IPS DF 19.7 (cell line): ENCODE measurements at regions not wholly inside any gene's neighbourhood (a gene's known extent, or its start where the extent isn't known, plus 50 kb on each side); places are given as distances from the start of the nearest gene placed in this dataset.
A peak's percentile ranks its signal among the peaks of the same experiment; 100 is the strongest.
"Not testable (repeated sequence)": the region's sequence is repeated elsewhere in the genome, so short reads cannot be mapped to it uniquely, and the experiment has no call there.

Experiments
- DNase-seq: peaks from one replicate; pipeline ENCODE4 v3.0.0-alpha.2; 2013; ENCODE audit warnings: low read depth, low spot score

DNA sequence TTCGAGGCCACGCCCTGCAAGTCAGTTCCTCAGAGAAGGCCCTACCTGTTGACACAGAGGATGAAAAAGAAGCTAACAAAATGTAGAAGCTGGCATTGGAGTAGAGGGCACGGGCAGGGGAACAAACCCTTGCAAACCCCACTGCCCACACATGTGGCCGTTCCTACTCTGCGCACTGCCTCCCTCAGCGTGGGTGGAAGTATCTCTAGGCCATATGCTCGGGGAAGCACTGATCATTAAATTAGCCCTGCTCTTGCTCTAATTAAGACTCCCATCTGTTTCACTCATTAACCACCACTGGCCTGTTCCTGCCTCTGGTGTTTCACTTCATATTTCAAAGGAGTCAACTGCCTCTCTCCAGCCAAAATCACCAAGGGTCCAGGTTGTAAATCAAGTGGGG lies 201.2 kb upstream of the SFSWAP start:
- DNase-seq, result no peak

DNA sequence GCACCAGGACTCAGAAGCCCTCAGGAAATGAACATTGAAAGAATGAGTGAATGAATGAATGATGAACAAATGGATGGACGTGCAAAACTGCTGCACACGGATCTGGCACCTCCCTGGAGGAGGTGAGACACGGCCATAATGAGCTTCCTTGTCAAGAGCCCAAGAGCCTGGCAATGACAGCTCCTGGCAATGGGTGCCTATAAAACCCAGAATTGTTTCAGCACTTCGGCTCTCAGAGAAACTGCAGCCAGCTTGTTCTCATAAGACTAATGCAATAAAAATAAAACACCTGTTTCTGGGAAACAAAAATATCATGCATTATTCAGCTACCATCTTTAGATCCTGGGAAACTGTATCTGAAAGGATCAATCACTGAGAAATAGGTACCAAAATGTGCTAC lies 200.5 kb upstream of the SFSWAP start:
- no peak for DNase-seq

DNA sequence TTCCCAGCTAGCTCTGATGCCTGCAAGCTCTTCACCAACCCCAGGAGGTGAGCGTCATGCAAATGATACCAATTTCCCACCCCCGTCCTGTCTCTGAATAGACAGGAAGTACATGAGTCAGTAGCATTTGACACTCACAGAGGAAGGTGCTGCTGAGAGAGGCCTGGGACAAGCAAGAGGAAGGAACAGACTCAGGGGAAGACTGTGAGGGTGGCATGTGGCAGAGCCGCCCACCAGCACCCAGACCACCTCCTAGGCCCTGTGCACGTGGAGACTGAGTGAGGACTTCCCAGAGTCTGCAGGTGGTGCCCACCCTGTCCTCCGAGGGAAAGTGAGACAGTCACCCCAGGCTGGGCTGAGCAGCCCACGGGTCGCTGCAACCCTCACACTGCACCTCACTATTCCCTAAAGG lies 199.5 kb upstream of the SFSWAP start:
- DNase-seq, result peak; percentile 23

DNA sequence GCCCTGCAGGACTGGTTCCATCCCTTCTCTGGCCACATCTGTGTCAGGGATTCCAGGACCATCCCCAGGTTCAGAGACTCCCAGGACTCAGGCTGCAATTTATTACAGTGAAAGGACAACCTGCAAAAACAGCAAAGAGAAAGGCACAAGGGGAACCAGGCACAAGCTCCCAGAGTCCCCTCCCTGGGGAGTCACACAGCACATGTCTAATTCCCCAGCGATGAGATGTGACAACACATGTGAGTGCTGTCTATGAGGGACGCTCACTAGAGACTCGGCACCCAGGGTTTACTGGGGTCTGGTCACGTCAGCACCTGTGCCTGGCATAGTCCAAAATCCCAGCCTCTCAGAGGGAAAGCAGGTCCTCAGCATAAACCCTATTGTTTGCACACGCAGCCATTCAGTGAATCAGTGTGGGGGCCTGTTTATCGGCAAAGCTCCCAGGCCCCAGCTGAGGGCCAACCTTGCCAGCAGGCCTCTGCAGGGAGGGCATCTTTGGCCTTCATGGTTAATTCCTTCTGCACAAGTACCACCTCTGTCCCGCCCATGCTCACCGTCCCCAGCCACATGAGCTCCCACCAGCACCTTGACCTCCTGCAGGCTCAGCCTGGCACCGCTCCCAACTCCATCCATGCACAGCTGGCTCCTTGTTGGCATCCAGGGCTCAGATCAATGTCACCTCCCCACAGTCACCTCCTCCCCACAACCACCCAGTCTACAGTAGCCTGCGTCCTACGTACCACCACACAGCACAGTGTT lies 198.9 kb upstream of the SFSWAP start:
- DNase-seq, result no peak

DNA sequence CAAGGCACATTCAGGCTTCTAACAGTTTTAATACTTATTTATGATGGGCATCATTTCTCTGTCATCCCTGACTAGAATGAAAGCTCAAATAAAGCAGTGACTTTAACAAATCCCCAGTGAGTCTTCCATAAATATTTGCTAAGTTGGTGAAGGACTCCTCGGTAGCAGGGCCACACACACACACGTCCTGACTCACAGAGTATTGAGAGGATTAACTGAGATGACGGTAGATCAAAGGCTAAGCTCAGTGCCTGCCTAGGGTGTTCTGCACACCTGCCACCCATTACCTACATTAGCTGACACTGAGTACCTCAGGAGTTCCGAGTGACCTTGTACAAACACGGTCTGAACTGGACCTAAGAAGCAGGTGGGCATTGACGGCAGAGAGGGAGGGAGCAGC lies 197.3 kb upstream of the SFSWAP start:
- DNase-seq, result no peak

DNA sequence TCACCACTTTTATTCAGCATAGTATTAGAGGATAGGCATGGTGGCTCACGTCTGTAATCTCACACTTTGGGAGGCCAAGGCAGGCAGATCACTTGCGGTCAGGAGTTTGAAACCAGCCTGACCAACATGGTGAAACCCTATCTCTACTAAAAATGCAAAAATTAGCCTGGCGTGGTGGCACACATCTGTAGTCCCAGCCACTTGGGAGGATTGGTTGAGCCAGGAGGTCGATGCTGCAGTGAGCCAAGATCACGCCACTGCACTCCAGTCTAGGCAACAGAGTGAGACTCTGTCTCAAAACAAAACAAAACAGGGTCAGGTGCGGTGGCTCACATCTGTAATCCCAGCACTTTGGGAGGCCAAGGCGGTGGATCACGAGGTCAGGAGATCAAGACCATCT lies 190.3 kb upstream of the SFSWAP start:
- not testable (repeated sequence) for DNase-seq

DNA sequence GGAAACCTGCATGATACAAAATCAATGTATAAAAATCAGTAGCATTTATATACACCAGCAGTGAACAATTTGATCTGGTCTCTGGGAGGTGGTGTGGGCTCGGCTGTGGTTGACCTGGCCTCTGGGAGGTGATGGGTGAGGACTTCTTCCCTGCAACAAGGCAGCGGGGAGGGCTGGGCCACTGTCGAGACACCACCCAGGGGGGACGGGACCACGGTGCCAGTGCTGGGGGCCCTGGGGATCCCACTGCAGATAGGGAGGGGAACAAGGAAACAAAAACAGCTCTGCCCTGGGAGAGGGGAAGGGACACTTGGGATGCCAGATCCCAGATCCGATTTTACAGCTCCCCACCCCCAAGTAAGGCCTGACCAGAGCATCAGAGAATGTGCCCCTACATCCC lies 189.6 kb upstream of the SFSWAP start:
- DNase-seq, result no peak

DNA sequence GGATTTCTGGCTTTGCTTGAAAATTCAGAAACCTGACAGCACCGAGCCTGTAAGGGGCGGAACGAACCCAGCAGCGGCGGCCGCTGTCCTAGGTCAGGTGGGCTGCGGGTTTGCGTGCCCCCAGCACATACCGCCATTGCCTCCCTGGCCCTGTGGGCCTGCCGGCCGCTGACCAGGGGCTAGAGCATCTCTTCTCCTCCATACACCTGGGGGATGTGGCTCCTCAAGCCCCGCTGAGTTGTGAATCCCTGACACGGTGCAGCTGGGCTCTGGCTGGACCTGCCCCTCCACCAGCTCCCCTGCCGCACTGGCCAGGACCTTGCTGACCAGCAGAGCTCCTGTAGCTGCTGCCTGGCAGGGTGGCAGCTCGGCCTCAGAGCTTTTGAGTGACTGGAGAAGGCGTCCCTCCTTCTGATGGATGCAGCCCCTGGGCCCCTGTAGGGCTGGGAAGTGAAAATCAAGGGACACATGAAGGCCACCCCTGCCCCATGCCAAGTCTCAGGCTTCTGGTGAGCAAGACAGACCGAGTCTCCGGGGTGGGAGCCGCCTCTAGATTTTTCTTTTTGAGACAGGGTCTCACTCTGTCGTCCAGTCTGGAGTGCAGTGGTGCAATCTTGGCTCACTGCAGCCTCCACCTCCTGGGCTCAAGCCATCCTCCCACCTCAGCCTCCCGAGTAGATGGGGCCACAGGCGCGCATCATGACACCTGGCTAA lies 184.9 kb upstream of the SFSWAP start:
- no peak for DNase-seq

DNA sequence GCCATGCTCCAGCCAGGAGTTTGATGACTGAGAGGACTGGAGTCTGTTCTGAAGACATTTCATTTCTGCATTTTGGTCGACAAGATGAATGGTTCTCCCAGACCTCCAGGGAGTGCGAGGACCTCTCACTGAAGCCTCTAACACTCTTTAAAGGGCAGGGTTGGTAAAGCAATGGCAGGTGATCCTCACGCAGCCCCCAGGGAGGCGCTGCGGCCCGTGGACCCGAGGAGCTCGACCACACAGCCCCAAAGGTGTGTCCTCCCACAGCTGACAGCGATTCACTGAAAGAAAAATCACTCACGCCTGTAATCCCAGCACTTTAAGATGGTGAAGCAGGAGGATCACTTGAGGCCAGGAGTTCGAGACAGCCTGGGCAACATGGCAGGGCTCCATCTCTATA lies 183.8 kb upstream of the SFSWAP start:
- no peak for DNase-seq

DNA sequence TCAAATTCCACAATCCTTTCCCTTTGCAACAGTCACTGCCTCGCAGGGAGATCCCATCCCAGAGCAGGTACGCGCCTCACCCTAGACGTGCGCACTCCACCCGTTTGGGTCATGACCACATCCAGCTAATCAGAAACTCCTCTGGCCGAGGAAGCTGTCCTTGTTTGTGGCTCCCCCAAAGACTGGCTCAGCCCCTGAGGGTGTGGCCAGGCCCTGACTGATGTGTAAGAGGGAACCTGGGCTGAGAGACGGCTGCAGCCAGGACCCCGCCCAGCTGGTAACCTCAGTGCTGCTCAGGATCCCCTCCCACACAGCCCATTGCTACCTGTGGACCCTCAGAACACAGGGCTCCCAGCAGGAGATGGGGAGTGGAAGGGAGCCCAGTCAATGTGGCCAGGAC lies 183.2 kb upstream of the SFSWAP start:
- DNase-seq, result no peak

DNA sequence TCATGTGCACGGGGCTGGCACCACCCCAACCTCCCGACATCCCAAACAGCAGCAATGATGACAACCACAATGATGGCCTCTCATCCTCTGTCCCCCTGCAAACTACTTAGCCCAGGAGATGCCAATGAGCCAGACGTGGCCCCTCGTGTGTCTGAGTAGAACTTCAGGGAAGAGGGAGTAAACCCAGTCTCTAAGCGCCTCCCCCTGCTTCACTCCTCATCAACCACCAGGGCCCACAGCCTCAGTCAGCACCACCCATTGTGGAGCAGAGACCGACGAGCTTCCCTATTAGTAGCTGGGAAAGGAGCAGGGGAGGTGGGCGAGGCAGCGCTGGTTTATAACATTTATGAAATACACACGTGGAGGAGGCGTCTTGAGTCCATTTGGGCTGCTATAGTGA lies 182.7 kb upstream of the SFSWAP start:
- no peak for DNase-seq

DNA sequence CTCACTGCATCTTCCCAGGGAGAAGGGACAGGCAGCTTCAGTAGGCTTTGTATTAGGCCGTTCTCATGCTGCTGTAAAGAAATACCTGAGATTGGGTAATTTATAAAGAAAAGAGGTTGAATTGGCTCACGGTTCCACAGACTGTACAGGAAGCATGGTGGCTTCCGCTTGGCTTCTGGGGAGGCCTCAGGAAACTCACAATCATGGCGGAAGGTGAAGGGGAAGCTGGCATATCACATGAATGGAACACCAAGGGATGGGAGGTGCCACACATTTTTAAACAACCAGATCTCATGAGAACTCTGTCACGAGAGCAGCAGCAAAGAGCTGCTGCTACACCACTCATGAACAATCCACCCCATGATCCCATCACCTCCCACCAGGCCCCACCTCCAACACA lies 182.2 kb upstream of the SFSWAP start:
- DNase-seq, result no peak

DNA sequence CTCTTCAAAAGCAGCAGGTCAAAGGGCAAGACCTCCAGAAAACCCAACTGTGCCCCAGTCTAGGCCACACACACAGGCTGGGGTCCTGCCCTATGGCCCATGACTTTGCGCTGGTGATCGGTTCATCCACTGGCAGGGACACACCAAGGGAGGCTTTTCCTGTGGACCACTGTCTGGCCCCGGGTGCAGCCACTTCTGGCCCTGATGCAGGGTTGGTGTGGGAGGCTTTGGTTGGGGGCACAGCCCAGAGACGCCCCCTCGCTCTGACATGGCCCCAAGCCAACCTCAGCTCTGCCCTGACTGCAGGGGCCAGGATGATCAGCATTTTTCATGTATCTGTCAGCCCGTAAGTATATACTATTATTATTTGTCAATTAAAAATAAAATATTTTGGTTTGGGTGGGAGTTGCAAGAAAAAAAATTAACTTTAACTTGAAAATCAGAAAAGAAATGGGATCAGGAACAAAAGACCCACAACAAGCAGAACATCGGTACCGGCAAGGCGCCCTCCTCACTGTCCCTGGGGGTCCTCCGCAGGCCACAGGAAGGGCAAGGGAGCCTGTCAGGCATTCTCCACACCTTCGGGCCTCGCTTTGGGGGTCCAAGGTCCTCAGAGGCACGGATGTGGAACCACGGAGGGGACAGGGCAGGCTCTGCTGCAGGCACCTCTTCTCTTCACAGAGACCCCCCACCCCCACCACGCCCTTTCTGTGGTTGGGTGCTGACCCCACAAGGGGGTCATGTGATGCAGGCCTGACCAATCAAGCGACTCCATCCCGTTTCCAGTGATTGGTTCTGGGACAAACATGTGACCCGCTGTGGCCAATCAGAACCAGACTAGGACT lies 181.5 kb upstream of the SFSWAP start:
- no peak for DNase-seq

DNA sequence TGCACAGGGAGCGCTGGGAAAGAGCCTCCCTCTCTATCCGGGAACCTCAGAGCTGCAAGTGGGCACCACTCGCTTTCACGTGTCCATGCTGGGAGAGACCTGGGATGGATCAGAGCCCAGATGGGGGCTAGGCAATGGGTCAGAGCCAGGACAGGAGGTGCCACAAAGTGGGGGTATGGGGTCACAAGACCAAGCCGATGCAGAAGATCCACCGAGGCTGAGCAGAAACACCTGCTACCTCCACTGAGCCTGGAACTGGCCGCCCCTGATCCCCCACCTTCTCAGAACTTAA lies 180.9 kb upstream of the SFSWAP start:
- DNase-seq, result no peak

DNA sequence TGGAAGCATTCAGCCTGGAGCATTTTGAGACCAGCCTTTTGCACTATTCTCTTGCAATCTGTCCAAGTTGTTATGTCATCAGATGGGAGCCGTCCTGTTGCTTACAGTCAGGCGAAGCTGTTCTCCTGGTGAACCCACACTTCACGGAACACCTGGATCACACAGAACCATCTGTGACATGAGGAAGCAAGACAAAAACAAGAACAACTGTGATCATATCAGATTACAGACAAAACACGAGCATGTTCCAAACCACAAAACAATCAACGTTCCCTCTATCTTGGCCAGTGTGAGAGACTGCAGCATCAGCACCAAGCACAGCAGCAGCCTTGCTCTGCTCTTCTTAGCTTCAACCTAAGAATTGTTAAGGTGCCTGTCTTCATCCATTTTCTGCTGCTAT lies 180.5 kb upstream of the SFSWAP start:
- DNase-seq, result no peak

DNA sequence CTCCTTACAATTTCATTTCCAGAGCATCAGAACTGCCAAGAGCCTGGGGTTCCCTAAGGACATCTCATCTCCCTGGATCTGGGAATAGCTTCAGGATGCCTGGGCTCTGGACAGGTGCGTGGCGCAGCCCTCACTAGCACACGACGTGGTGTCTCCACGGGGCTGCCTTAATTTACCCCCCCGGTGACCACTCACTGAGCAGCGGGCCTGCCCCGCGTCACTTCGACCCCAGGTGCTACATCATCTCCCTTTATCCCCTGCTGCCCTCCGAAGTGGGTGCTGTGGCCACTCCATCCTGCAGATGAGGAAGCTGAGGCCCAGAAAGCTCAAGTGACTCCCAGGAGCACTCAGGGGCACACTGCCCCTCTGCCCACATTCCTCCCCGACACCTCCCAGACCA lies 177.8 kb upstream of the SFSWAP start:
- DNase-seq, result no peak

DNA sequence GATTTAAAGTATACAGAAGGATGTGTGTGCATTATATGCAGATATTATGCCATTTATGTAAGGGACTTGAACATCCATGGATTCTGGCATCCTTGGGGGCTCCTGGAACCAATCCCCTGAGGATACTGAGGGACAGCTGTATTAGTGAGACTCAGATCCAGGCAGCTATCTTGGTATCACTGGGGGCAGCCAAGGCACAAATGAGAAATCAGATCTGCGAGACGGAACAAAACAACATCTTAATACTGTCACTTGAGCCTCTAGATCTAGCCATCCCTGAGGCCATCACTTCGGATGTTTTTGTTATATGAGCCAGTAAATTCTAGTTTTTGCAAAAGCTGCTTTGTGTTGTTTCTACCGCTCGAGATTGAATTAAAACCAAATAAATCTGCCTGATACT lies 175.1 kb upstream of the SFSWAP start:
- no peak for DNase-seq

DNA sequence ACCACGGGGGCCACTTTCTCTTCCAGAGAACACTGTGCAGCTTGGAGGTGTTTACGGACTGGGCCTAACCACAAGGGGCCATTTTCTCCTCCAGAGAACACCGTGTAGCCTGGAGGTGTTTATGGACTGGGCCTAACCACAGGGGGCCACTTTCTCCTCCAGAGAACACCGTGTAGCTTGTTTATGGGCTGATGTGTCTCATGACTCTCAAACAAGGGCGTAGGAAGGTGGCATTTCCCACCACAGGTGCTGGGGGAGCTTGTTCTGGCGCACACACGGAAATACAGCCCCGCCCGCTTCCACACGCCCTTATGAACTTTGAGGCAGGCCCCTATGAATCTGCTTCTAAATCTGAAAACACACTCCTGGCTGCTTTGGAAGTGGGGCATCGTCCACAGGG lies 174.6 kb upstream of the SFSWAP start:
- no peak for DNase-seq

DNA sequence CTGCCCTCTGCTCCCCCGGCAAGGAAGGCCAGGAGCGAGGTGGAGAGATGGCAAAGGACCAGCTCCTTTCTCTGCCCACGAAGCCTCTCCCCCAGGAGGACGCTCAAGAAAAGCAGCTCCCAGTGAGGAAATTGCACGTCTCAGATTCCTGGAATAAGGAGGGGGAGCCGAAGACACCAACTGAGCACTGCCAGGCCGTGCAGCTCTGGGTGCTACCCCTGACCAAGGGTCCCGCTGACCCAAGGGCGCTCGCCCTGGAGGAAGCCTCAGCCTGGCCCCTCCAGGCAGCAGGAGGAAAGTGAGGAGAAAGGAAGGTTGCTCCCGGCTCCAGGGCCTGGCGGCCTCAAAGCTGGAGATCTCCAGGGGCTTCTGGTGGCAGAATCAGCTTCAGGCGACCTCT lies 174.1 kb upstream of the SFSWAP start:
- DNase-seq, result no peak

DNA sequence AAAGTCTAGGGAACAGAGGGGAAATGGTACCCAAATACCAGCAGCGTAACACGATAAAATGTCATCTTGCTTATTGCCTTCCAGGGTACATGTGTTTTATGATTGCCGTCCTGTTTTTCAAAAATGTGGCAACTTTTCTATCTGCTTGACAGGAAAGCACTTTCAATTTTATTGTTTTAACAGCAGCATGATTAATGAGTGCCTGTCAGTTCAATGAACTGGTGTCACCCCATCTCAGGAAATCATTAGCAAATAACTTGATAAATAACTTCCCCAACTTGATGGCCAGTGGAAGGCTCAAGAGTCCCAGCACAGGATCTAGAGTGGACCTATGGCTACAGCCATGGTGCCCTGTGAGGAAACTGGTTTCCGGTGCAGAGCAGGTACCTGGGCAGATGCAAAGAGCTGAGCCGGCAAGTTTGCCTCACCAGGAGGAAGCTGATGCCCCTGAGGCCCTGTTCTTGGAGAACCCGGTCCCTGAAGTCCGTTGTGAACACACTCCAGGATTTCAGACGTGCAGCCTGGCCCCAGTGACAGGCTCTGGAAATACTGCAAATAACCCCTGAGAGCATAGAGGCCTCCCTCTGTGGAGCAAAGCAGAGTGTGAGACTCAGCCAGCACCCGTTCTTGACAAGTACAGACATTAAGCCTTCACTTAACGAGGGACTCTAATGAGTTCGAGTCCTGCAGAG lies 173.5 kb upstream of the SFSWAP start:
- peak; percentile 5 for DNase-seq

DNA sequence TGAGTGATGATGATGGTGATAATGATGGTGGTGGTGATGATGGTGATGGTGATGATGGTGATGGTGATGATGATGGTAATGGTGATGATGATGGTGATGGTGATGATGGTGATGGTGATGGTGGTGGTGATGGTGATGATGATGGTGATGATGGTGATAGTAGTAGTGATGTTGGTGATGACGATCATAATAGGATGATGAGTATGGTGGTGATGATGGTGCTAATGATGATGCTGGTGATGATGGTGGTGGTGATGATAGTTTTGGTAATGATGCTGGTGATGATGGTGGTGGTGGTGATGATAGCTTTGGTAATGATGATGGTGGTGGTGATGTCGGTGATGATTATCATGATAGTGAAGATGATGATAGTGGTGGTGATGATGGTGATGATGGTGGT lies 171.5 kb upstream of the SFSWAP start:
- no peak for DNase-seq

DNA sequence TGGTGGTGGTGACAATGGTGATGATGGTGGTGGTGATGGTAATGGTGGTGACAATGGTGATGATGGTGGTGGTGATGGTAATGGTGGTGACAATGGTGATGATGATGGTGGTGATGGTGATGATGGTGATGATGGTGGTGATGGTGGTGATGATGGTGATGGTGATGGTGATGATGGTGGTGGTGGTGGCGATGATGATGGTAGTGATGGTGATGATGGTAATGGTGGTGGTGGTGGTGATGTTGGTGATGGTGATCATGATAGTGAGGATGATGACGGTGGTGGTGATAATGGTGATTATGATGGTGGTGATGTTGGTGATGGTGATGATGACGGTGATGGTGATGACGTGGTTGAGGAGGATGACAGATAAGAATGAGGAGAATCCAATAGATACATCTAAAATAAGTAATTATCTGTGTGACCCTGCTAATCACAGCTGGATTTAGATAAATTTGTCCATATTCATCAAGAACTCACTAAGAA lies 170.7 kb upstream of the SFSWAP start:
- no peak for DNase-seq
